ENCODE measurements at regions not wholly inside any gene's neighbourhood (a gene's known extent, or its start where the extent isn't known, plus 50 kb on each side); places are given as distances from the start of the nearest gene placed in this dataset.
"Not testable (repeated sequence)": the region's sequence is repeated elsewhere in the genome, so short reads cannot be mapped to it uniquely, and the experiment has no call there.

GRCh38 chr9:42414865-42415264 is 231.4 kb downstream of the SPATA31A6 start:
- not testable (repeated sequence) for TF ChIP-seq POLR2A (IDR thresholded peaks at IDR 0.05; ENCODE audit: control extremely low read depth in 1 of 2, low read depth in 2 of 2, low read length in 2 of 2); NRF1 (IDR thresholded peaks at IDR 0.05; ENCODE audit: low read depth, low read length); EP300 (IDR thresholded peaks at IDR 0.05; ENCODE audit: borderline replicate concordance in 1 of 2, low read depth in 2 of 2, low read length in 2 of 2)
